Chondrocyte (in vitro differentiated cells): ENCODE measurements at regions not wholly inside any gene's neighbourhood (a gene's known extent, or its start where the extent isn't known, plus 50 kb on each side); places are given as distances from the start of the nearest gene placed in this dataset.
"Not testable (repeated sequence)": the region's sequence is repeated elsewhere in the genome, so short reads cannot be mapped to it uniquely, and the experiment has no call there.

Experiments used
- DNase-seq: peaks from one replicate; pipeline ENCODE4 v3.0.0; 2021; ENCODE audit warnings: mixed read lengths, low spot score
- H3K27ac Mint-ChIP-seq: one replicate; pipeline ENCODE4 v1.8.0; 2021; ENCODE audit warnings: mild to moderate bottlenecking, moderate library complexity, mixed read lengths; ENCODE audit not compliant: unreplicated experiment
- H3K27me3 Mint-ChIP-seq: 2 replicates; pipeline ENCODE4 v1.8.0; 2021; ENCODE audit warnings: low read depth, mixed read lengths
- H3K36me3 Mint-ChIP-seq: 2 replicates; pipeline ENCODE4 v1.8.0; 2021; ENCODE audit warnings: low read depth, mixed read lengths
- H3K4me1 Mint-ChIP-seq: 2 replicates; pipeline ENCODE4 v1.8.0; 2021; ENCODE audit warnings: low read depth, mild to moderate bottlenecking, mixed read lengths
- H3K4me3 Mint-ChIP-seq: one replicate; pipeline ENCODE4 v1.8.0; 2021; ENCODE audit warnings: mild to moderate bottlenecking, moderate library complexity, mixed read lengths; ENCODE audit not compliant: unreplicated experiment
- H3K9me3 Mint-ChIP-seq: 2 replicates; pipeline ENCODE4 v1.8.0; 2021; ENCODE audit warnings: low read depth, mixed read lengths
- CTCF ChIP-seq: fragments of 200-600 bp; sonication (generic); IDR thresholded peaks from 2 replicates; pipeline ENCODE4 v1.5.0; 2021; ENCODE audit warnings: antibody characterized with exemption, mild to moderate bottlenecking, moderate library complexity

GRCh38 chr4:154164931-154165839 is 326.4 kb downstream of the DCHS2 start:
- H3K27me3 Mint-ChIP-seq: no peaks in the 10 kb centered on the region
- no peaks in the 10 kb centered on the region for H3K9me3 Mint-ChIP-seq
- H3K36me3 Mint-ChIP-seq: no peaks in the 10 kb centered on the region
- H3K4me1 Mint-ChIP-seq: peaks cover 38% of the 10 kb centered on the region
- no peak for TF ChIP-seq CTCF
- DNase-seq: no peak
- H3K4me3 Mint-ChIP-seq: no peak overlapping the region
- peak overlapping the region; percentile 87 for H3K27ac Mint-ChIP-seq

- Mint-ChIP-seq H3K36me3 (peaks cover 4% of the 10 kb centered on the region), H3K9me3 (no peaks in the 10 kb centered on the region), H3K27me3 (no peaks in the 10 kb centered on the region), H3K4me3 (no peak overlapping the region), H3K27ac (no peak overlapping the region), H3K4me1 (peaks cover 30% of the 10 kb centered on the region)
- no peak for DNase-seq
- no peak for TF ChIP-seq CTCF
These were observed 330.9 kb downstream of the DCHS2 start for GRCh38 chr4:154160519-154161301.

- Mint-ChIP-seq H3K36me3 (peaks cover 4% of the 10 kb centered on the region), H3K4me1 (peaks cover 9% of the 10 kb centered on the region), H3K4me3 (no peak overlapping the region), H3K9me3 (no peaks in the 10 kb centered on the region), H3K27me3 (no peaks in the 10 kb centered on the region), H3K27ac (no peak overlapping the region)
- no peak for TF ChIP-seq CTCF
- no peak for DNase-seq
These were observed 333.0 kb downstream of the DCHS2 start for GRCh38 chr4:154158361-154159155.

GRCh38 chr4:154152546-154152945 is 339.1 kb downstream of the DCHS2 start:
- Mint-ChIP-seq H3K27ac (no peak overlapping the region), H3K36me3 (peaks cover 4% of the 10 kb centered on the region), H3K4me1 (peaks cover 9% of the 10 kb centered on the region), H3K27me3 (no peaks in the 10 kb centered on the region), H3K4me3 (no peak overlapping the region), H3K9me3 (no peaks in the 10 kb centered on the region)
- TF ChIP-seq CTCF: no peak
- no peak for DNase-seq

- H3K4me3 Mint-ChIP-seq, H3K27me3 Mint-ChIP-seq, H3K36me3 Mint-ChIP-seq, H3K9me3 Mint-ChIP-seq, H3K4me1 Mint-ChIP-seq, DNase-seq: not testable (repeated sequence)
- H3K27ac Mint-ChIP-seq: peak overlapping the region; percentile 18
These were observed 342.4 kb downstream of the DCHS2 start for GRCh38 chr4:154149236-154149635.
